RCC 7860 (cell line): ENCODE measurements at regions not wholly inside any gene's neighbourhood (a gene's known extent, or its start where the extent isn't known, plus 50 kb on each side); places are given as distances from the start of the nearest gene placed in this dataset.

Source experiments
- DNase-seq: peaks from one replicate; pipeline ENCODE4 v3.0.0-alpha.2; 2015; ENCODE audit warnings: low spot score
- FAIRE-seq: peaks from 2 replicates; lab custom pipeline; 2012; peaks lifted over from hg19 to GRCh38; lab: Jason Lieb, UNC

DNA sequence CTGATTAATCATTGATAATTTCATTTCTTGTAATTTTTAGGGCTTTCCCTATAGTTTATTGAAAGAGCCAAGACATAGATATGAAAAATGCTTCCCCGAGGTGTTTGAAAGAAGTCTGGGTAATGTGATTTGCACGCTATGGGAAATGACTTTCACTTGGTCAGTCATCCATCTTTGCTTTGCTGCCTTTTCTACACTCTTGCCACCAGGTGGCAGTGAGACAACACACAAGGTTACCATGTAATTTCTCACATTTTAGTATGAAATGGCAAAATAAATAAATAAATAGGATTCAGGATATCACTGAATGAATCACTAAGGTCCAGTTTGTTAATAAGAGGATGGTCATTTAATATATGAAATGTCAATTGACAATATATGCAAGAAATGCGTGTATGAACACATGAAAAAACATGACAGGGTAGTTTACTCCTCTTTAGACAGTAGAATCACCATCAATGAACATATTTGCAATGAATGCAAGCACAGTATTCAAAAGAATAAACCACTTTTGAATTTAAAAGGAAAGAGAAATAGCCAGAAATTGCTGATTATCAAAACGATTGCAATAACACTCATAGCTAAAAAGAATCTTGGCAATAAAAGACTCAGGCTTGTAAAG, 52.2 kb upstream of the KCNH7 start:
- FAIRE-seq (peak; percentile 79), DNase-seq (peak; percentile 51)

DNA sequence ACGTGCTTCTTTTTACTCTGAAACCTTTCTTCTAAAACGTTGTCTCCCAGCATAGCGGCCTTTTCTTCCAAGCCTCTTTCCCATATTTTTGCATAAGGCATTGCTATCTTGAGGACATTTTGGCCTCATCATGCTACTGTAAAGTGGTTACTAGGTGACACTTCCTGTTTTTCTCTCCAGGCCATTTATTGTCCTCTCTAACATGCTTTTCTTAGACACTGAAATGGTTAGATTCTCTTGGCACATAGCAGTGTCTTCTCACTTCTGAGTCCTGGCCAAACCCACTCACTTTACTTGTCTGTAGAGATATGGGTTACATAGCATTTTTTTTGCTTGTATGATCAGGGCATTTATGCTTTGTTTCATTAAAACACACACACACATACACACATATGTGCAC, 50.1 kb upstream of the KCNH7 start:
- no peak for DNase-seq
- FAIRE-seq: no peak
